K562 (cell line): ENCODE measurements at regions not wholly inside any gene's neighbourhood (a gene's known extent, or its start where the extent isn't known, plus 50 kb on each side); places are given as distances from the start of the nearest gene placed in this dataset.

Experiments used
- BRD9 ChIP-seq: fragments of 450-650 bp; IDR thresholded peaks from 2 replicates; pipeline ENCODE4 v1.6.1; 2018; ENCODE audit warnings: low read depth; ENCODE audit not compliant: partially characterized antibody
- DIDO1 ChIP-seq: fragments of 450-650 bp; IDR thresholded peaks from 2 replicates; pipeline ENCODE4 v1.6.1; 2016; ENCODE audit warnings: low read depth, missing biosample characterization, missing genetic modification characterization
- EWSR1 ChIP-seq: fragments of 450-650 bp; IDR thresholded peaks from 2 replicates; pipeline ENCODE4 v1.6.1; 2018; ENCODE audit warnings: borderline replicate concordance, mild to moderate bottlenecking, low read depth, moderate library complexity; ENCODE audit not compliant: partially characterized antibody
- HES1 ChIP-seq: fragments of 450-650 bp; IDR thresholded peaks from 2 replicates; pipeline ENCODE4 v1.6.1; 2016; ENCODE audit warnings: low read depth, mild to moderate bottlenecking, moderate library complexity
- NEUROD1 ChIP-seq: fragments of 150-350 bp; IDR thresholded peaks from 2 replicates; pipeline ENCODE4 v1.6.1; 2014; ENCODE audit warnings: borderline replicate concordance, low read length, low read depth; ENCODE audit not compliant: partially characterized antibody
- NR0B1 ChIP-seq: fragments of 450-650 bp; IDR thresholded peaks from one replicate; pipeline ENCODE4 v1.6.1; 2018; ENCODE audit warnings: mild to moderate bottlenecking, moderate library complexity; ENCODE audit not compliant: partially characterized antibody
- RBM22 ChIP-seq: fragments of 200-400 bp; formaldehyde crosslinking; IDR thresholded peaks from 2 replicates; pipeline ENCODE4 v1.6.1; 2018; ENCODE audit warnings: low read length, low read depth; ENCODE audit not compliant: poor library complexity, severe bottlenecking
- SMARCA5 ChIP-seq: fragments of 450-650 bp; IDR thresholded peaks from 2 replicates; pipeline ENCODE4 v1.6.1; 2016
- ZC3H8 ChIP-seq: fragments of 450-650 bp; IDR thresholded peaks from 2 replicates; pipeline ENCODE4 v1.6.1; 2017
- ZMIZ1 ChIP-seq, 2 experiments: fragments of 150-350 bp in 1 of 2; IDR thresholded peaks; 2 replicates each; pipeline ENCODE4 v1.6.1; 2012 to 2016; ENCODE audit warnings: low read depth in 2 of 2, low read length in 2 of 2, mild to moderate bottlenecking in 1 of 2, moderate library complexity in 1 of 2
- ZNF274 ChIP-seq: IDR thresholded peaks from 2 replicates; pipeline ENCODE4 v1.6.1; 2011; ENCODE audit warnings: low read depth, mild to moderate bottlenecking, low read length, moderate library complexity, borderline replicate concordance
- ZNF318 ChIP-seq, 2 experiments: fragments of 450-650 bp; IDR thresholded peaks; 2 replicates each; pipeline ENCODE4 v1.6.1; 2016; ENCODE audit warnings: mild to moderate bottlenecking in 2 of 2, borderline replicate concordance in 1 of 2, low read depth in 1 of 2, moderate library complexity in 1 of 2
- ZNF830 ChIP-seq: fragments of 250-450 bp; sonication (Bioruptor Pico); IDR thresholded peaks from 2 replicates; pipeline ENCODE4 v1.5.0; 2021; ENCODE audit warnings: mild to moderate bottlenecking

GRCh38 chr10:78458983-78459638, 425.4 kb downstream of the RPS24 start (continued):
- TF ChIP-seq SMARCA5 (no peak), ZMIZ1 (IDR thresholded peaks at IDR 0.05; ENCODE audit: low read depth in 2 of 2, low read length in 2 of 2) (peak in 1 of 2 experiments; percentile 94; a peak in 2 of 4 replicates), RBM22 (no peak), NEUROD1 (peak; percentile 79), ZNF318 (IDR thresholded peaks at IDR 0.05; ENCODE audit: borderline replicate concordance in 1 of 2, low read depth in 1 of 2) (peak in 1 of 2 experiments; percentile 88; a peak in 2 of 4 replicates), NR0B1 (no peak), EWSR1 (no peak), ZNF274 (no peak), ZC3H8 (no peak), HES1 (peak; percentile 87), ZNF830 (CRISPR knock-in tag) (no peak), BRD9 (no peak), DIDO1 (no peak)
